ENCODE measurements at regions not wholly inside any gene's neighbourhood (a gene's known extent, or its start where the extent isn't known, plus 50 kb on each side); places are given as distances from the start of the nearest gene placed in this dataset.
A peak's percentile ranks its signal among the peaks of the same experiment; 100 is the strongest.

DNA sequence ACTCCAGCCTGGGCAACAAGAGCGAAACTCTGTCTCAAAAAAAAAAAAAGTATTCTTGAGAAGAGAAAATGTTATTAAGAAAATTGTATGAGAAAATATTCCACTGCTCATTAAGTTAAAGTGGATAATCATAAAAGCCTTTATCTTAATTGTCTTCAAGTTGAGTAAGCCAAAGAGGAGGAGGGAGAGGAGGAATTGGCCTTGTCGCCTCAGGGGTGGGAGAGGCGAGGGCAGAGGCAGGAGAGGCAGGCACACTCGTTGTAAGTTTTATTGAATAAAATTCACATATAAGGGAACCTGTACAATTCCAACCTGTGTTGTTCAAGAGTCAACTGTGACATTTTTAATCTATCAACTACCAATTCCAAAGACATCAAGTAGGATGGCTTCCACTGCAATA is 820.3 kb downstream of the USP25 start:
- Histone ChIP-seq H3K27ac (no peak overlapping the region), H3K4me2 (ENCODE audit: unreplicated experiment) (no peak overlapping the region), H3K4me1 (ENCODE audit: insufficient read depth) (peaks cover 7% of the 10 kb centered on the region), H3K9me2 (ENCODE audit: insufficient read depth) (no peaks in the 10 kb centered on the region), H2AFZ (no peak overlapping the region), H3K9ac (no peak overlapping the region), H3K4me3 (no peak overlapping the region), H3K9me3 (ENCODE audit: low read depth) (no peaks in the 10 kb centered on the region), H3K79me2 (ENCODE audit: insufficient read depth) (no peaks in the 10 kb centered on the region), H3K27me3 (replicated peaks; ENCODE audit: insufficient read depth) (no peaks in the 10 kb centered on the region), H3F3A (ENCODE audit: insufficient read depth) (no peaks in the 10 kb centered on the region), H3K36me3 (ENCODE audit: low read depth) (no peaks in the 10 kb centered on the region), H4K20me1 (ENCODE audit: insufficient read depth) (no peaks in the 10 kb centered on the region)
- in situ Hi-C loops (cut with MboI) = no loop called here
- WGBS, 2 experiments (ENCODE audit: low coverage in 1 of 2, low lambda C conversion rate in 2 of 2, missing lambda C conversion rate in 2 of 2) = 92 to 96% methylated on average over 4 of the region's 4 CpGs
- no peak for TF ChIP-seq EZH2phosphoT487 (IDR thresholded peaks at IDR 0.05; ENCODE audit: insufficient read depth, low read depth)
- no peak for TF ChIP-seq EZH2 (IDR thresholded peaks at IDR 0.05; ENCODE audit: insufficient read depth, poor library complexity, severe bottlenecking)
- no peak for DNase-seq

DNA sequence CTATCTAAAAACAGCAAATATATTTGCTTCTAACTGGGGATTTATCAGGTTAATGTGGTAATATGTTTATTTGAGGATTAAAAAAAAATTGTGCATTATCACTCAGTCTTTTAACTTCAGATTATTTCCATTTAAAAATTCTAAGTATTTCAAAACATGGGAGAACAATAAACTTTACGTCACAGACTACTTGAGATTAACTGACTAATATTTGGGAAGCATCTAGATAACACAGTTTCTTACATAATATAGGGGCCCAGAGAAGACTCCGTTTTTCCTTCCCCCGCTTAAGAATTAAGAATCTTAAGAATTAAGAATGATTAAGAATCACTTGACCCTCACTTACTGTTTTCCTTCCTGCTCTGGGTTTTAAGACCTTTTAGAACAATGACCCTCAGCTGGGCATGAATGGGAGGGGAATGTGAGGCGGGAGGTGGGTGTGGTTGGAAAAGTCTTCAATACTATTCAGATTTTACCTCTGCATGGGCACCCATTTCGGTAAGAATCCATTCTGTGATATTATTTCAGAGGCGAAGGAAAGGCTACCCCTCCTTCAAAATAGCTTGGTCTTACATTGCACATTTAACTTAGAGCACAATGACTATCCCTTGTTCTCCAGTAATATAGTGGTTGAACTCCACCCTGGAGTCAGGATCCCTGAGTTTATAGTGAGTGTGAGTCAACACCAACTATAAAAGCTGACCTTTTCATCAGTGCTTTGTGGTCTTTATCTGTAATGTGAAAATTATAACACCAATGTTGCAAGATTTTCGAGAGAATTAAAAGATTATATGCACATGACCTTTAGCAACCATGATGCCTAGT is 821.3 kb downstream of the USP25 start:
- in situ Hi-C loops (cut with MboI) = no loop called here

GRCh38 chr21:16552880-16553279 is 823.1 kb downstream of the USP25 start:
- Histone ChIP-seq H3F3A (ENCODE audit: insufficient read depth) (no peaks in the 10 kb centered on the region), H3K27ac (no peak overlapping the region), H3K9ac (no peak overlapping the region), H3K4me2 (ENCODE audit: unreplicated experiment) (no peak overlapping the region), H4K20me1 (ENCODE audit: insufficient read depth) (no peaks in the 10 kb centered on the region), H3K27me3 (replicated peaks; ENCODE audit: insufficient read depth) (no peaks in the 10 kb centered on the region), H3K9me3 (ENCODE audit: low read depth) (no peaks in the 10 kb centered on the region), H3K9me2 (ENCODE audit: insufficient read depth) (no peaks in the 10 kb centered on the region), H3K79me2 (ENCODE audit: insufficient read depth) (no peaks in the 10 kb centered on the region), H3K4me1 (ENCODE audit: insufficient read depth) (peaks cover 7% of the 10 kb centered on the region), H2AFZ (no peak overlapping the region), H3K36me3 (ENCODE audit: low read depth) (no peaks in the 10 kb centered on the region), H3K4me3 (no peak overlapping the region)
- WGBS, 2 experiments (ENCODE audit: low coverage in 1 of 2, low lambda C conversion rate in 2 of 2, missing lambda C conversion rate in 2 of 2) = 53 to 59% methylated on average over 2 of the region's 2 CpGs
- in situ Hi-C loops (cut with MboI) = no loop called here
- no peak for TF ChIP-seq EZH2phosphoT487 (IDR thresholded peaks at IDR 0.05; ENCODE audit: insufficient read depth, low read depth)
- TF ChIP-seq EZH2 (IDR thresholded peaks at IDR 0.05; ENCODE audit: insufficient read depth, poor library complexity, severe bottlenecking) = no peak
- DNase-seq = no peak

More for the DNA sequence above, 821.3 kb downstream of the USP25 start:
- H3F3A ChIP-seq (ENCODE audit: insufficient read depth) = no peaks in the 10 kb centered on the region
- WGBS, 2 experiments (ENCODE audit: low coverage in 1 of 2, low lambda C conversion rate in 2 of 2, missing lambda C conversion rate in 2 of 2) = 92 to 93% methylated on average over 7 of the region's 7 CpGs
- H3K4me3 ChIP-seq = no peak overlapping the region
- H3K4me2 ChIP-seq (ENCODE audit: unreplicated experiment) = no peak overlapping the region
- H3K4me1 ChIP-seq (ENCODE audit: insufficient read depth) = peaks cover 7% of the 10 kb centered on the region
- H3K27ac ChIP-seq = no peak overlapping the region
- no peaks in the 10 kb centered on the region for H3K9me3 ChIP-seq (ENCODE audit: low read depth)
- H3K79me2 ChIP-seq (ENCODE audit: insufficient read depth) = no peaks in the 10 kb centered on the region
- H3K36me3 ChIP-seq (ENCODE audit: low read depth) = no peaks in the 10 kb centered on the region
- H3K9ac ChIP-seq = no peak overlapping the region
- H3K27me3 ChIP-seq (replicated peaks; ENCODE audit: insufficient read depth) = no peaks in the 10 kb centered on the region
- no peak for TF ChIP-seq EZH2phosphoT487 (IDR thresholded peaks at IDR 0.05; ENCODE audit: insufficient read depth, low read depth)
- no peak for TF ChIP-seq EZH2 (IDR thresholded peaks at IDR 0.05; ENCODE audit: insufficient read depth, poor library complexity, severe bottlenecking)
- no peak overlapping the region for H2AFZ ChIP-seq
- no peaks in the 10 kb centered on the region for H3K9me2 ChIP-seq (ENCODE audit: insufficient read depth)
- H4K20me1 ChIP-seq (ENCODE audit: insufficient read depth) = no peaks in the 10 kb centered on the region
- DNase-seq = peak; percentile 23

DNA sequence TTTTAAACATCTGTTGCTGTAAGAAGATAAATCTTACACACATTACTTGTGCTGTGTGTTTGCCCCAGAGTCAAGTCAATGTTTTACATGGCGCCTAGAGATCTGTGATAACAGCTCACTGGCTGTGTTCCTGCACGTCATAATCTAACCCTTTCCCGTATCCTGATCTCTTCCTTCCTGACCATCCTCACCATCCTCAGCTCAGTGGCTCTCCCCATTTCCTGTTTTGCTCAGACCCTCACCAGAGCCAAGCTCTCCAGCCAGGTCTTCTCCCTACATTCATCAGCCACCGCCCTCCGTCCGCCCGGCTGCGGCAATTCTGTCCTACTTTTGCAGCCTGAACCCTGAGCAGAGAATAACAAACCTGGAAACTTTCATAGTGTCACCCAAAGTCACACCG is 824.7 kb downstream of the USP25 start:
- H3K36me3 ChIP-seq (ENCODE audit: low read depth) = no peaks in the 10 kb centered on the region
- in situ Hi-C loops (cut with MboI) = no loop called here

More for the DNA sequence above, 824.7 kb downstream of the USP25 start:
- H3K4me3 ChIP-seq = no peak overlapping the region
- no peaks in the 10 kb centered on the region for H3K79me2 ChIP-seq (ENCODE audit: insufficient read depth)
- no peak overlapping the region for H3K9ac ChIP-seq
- H2AFZ ChIP-seq = no peak overlapping the region
- no peaks in the 10 kb centered on the region for H4K20me1 ChIP-seq (ENCODE audit: insufficient read depth)
- no peak overlapping the region for H3K4me2 ChIP-seq (ENCODE audit: unreplicated experiment)
- H3F3A ChIP-seq (ENCODE audit: insufficient read depth) = no peaks in the 10 kb centered on the region
- H3K4me1 ChIP-seq (ENCODE audit: insufficient read depth) = peaks cover 7% of the 10 kb centered on the region
- no peaks in the 10 kb centered on the region for H3K9me3 ChIP-seq (ENCODE audit: low read depth)
- no peak for TF ChIP-seq EZH2phosphoT487 (IDR thresholded peaks at IDR 0.05; ENCODE audit: insufficient read depth, low read depth)
- TF ChIP-seq EZH2 (IDR thresholded peaks at IDR 0.05; ENCODE audit: insufficient read depth, poor library complexity, severe bottlenecking) = no peak
- WGBS, 2 experiments (ENCODE audit: low coverage in 1 of 2, low lambda C conversion rate in 2 of 2, missing lambda C conversion rate in 2 of 2) = 97 to 99% methylated on average over 9 of the region's 9 CpGs
- no peaks in the 10 kb centered on the region for H3K27me3 ChIP-seq (replicated peaks; ENCODE audit: insufficient read depth)
- DNase-seq = no peak
- H3K9me2 ChIP-seq (ENCODE audit: insufficient read depth) = no peaks in the 10 kb centered on the region
- H3K27ac ChIP-seq = no peak overlapping the region

Measured in GM23248 (cell line).